Body of pancreas (tissue), 4 donors: ENCODE measurements at regions not wholly inside any gene's neighbourhood (a gene's known extent, or its start where the extent isn't known, plus 50 kb on each side); places are given as distances from the start of the nearest gene placed in this dataset.

ENCODE experiments used
- ATAC-seq: fragments of 150-250 bp; one replicate; pipeline ENCODE4 v1.9.1; 2016
- DNase-seq, 4 donors: peaks; one replicate each; pipeline ENCODE4 v3.0.0-alpha.2; 2019
- H3K27ac ChIP-seq, 4 donors: fragments of 200-600 bp; sonication (generic); 1 replicate in 3 of 4; 2 replicates in 1 of 4; pipeline versions ENCODE4 v1.5.1 to v1.6.1; 2016 to 2019; ENCODE audit warnings: mild to moderate bottlenecking in 1 of 4, mixed read lengths in 1 of 4, moderate library complexity in 1 of 4
- H3K27me3 ChIP-seq, 2 donors: fragments of 200-600 bp; sonication (generic); one replicate each; pipeline ENCODE4 v1.6.0; 2016; ENCODE audit warnings: mild to moderate bottlenecking in 1 of 2
- H3K36me3 ChIP-seq, 2 donors: fragments of 200-600 bp; sonication (generic); replicated peaks in 1 of 2; 2 replicates each; pipeline ENCODE4 v1.5.1; 2016; ENCODE audit warnings: low read depth in 2 of 2; ENCODE audit not compliant: insufficient read depth in 1 of 2
- H3K4me1 ChIP-seq: fragments of 200-600 bp; sonication (generic); one replicate; pipeline ENCODE4 v1.6.0; 2016
- H3K4me3 ChIP-seq, 2 donors: fragments of 200-600 bp; sonication (generic); 1 replicate in 1 of 2; 2 replicates in 1 of 2; pipeline ENCODE4 v1.5.1; 2016 to 2019
- H3K9me3 ChIP-seq, 3 donors: fragments of 200-600 bp; sonication (generic); 1 replicate in 2 of 3; 2 replicates in 1 of 3; pipeline ENCODE4 v1.5.1; 2016
- POLR2A ChIP-seq, 3 donors: fragments of 450-650 bp; IDR thresholded peaks; one replicate each; pipeline ENCODE4 v1.6.1; 2016; ENCODE audit warnings: antibody characterized with exemption in 3 of 3, mild to moderate bottlenecking in 2 of 3
- WGBS, 2 donors: methylation state at CpG; one replicate each; pipeline ENCODE4 v1.1.5; 2017; 5-methylcytosine and 5-hydroxymethylcytosine counted together
- intact Hi-C: fragments of 100-400 bp; cut with DNase I; formaldehyde crosslinking; loops from one replicate; pipeline ENCODE4 v1.15.1; 2023
- TF ChIP-seq, protein P1 (sequence below), 7 experiments: fragments of 450-650 bp in 4 of 7; fragments of 200-600 bp in 3 of 7; sonication (generic) in 3 of 7; IDR thresholded peaks; one replicate each; pipeline ENCODE4 v1.5.1; 2016 to 2019; ENCODE audit warnings: antibody characterized with exemption in 7 of 7

DNA sequence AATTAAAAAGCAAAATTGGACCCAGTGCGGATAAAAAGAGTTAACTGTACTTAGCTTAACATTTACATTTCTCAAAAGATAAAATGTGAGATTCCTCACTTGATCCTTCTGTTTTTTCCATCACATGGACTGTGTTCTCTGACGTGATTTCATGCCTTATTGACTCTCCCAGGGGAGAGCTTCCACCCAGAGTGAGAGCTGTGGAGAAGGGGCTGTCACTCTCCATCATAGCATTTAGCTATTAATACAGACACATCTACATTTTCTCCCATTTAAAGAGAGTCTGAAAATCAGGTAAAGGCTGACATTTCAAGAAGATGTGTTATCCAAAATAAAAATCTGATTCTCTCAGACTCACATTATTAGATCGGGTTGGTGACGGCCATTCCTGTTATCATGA lies 493.8 kb downstream of the FBXO15 start:
- Histone ChIP-seq H3K27me3 (no peaks in the 10 kb centered on the region), H3K27ac (no peak overlapping the region), H3K9me3 (no peaks in the 10 kb centered on the region), H3K4me1 (no peaks in the 10 kb centered on the region), H3K4me3 (no peak overlapping the region), H3K36me3 (no peaks in the 10 kb centered on the region)
- DNase-seq (no peak), ATAC-seq (no peak)
- TF ChIP-seq POLR2A (IDR thresholded peaks at IDR 0.05), result no peak
- TF ChIP-seq, protein P1, sequence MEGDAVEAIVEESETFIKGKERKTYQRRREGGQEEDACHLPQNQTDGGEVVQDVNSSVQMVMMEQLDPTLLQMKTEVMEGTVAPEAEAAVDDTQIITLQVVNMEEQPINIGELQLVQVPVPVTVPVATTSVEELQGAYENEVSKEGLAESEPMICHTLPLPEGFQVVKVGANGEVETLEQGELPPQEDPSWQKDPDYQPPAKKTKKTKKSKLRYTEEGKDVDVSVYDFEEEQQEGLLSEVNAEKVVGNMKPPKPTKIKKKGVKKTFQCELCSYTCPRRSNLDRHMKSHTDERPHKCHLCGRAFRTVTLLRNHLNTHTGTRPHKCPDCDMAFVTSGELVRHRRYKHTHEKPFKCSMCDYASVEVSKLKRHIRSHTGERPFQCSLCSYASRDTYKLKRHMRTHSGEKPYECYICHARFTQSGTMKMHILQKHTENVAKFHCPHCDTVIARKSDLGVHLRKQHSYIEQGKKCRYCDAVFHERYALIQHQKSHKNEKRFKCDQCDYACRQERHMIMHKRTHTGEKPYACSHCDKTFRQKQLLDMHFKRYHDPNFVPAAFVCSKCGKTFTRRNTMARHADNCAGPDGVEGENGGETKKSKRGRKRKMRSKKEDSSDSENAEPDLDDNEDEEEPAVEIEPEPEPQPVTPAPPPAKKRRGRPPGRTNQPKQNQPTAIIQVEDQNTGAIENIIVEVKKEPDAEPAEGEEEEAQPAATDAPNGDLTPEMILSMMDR (IDR thresholded peaks at IDR 0.05), result no peak
- whole genome bisulfite sequencing, 2 donors, result 67 to 68% methylated on average over 4 of the region's 4 CpGs
- intact Hi-C loops, result no loop called here

DNA sequence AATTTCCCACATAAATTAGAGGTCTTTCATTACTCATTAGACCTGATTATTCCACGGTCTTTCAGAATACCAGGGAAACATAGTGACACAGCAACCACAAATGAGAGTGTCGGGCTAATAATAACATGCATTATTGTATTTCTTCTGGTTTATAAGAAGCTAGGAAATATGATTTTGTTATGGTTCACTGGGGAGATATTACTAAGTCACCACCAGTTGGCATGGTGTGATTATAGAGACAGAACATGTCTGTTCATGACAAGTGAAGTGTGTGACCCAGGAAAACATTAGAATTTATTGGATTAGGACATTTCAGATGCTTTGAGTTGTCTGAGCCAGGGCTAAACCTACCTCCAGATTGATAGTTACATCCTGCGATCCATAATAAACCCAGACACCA lies 494.4 kb downstream of the FBXO15 start:
- Histone ChIP-seq H3K9me3 (no peaks in the 10 kb centered on the region), H3K27me3 (no peaks in the 10 kb centered on the region), H3K4me1 (no peaks in the 10 kb centered on the region), H3K27ac (no peak overlapping the region), H3K36me3 (no peaks in the 10 kb centered on the region), H3K4me3 (no peak overlapping the region)
- 57 to 69% methylated on average over 3 of the region's 3 CpGs for WGBS, 2 donors
- TF ChIP-seq, protein P1 (IDR thresholded peaks at IDR 0.05), result no peak
- TF ChIP-seq POLR2A (IDR thresholded peaks at IDR 0.05), result no peak
- intact Hi-C loops, result no loop called here
- DNase-seq (no peak), ATAC-seq (no peak)

DNA sequence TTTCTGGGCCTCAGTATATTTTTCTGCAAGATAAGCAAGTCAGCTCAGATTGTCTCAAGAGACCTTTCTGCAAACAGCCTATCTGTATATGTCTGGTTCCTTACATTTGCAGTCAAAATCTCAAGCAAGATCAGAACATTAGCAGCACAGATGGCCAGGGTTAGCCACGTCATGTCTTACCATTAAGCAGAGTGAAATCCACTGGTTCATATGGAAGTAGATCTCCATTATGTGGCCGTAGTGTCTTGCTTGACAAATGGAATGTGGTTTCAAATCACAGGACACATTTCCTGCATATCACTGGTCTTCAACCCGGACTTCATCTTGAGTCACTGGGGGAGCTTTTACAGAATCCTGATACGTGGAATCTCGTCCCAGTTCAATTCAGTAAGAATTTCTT lies 500.2 kb downstream of the FBXO15 start:
- Histone ChIP-seq H3K27ac (no peak overlapping the region), H3K9me3 (no peaks in the 10 kb centered on the region), H3K4me3 (no peak overlapping the region), H3K4me1 (no peaks in the 10 kb centered on the region), H3K36me3 (no peaks in the 10 kb centered on the region), H3K27me3 (no peaks in the 10 kb centered on the region)
- no peak for DNase-seq
- TF ChIP-seq, protein P1 (IDR thresholded peaks at IDR 0.05), result no peak
- no peak for TF ChIP-seq POLR2A (IDR thresholded peaks at IDR 0.05)
- WGBS, 2 donors, result 43 to 68% methylated on average over 5 of the region's 5 CpGs
- no peak for ATAC-seq
- intact Hi-C loops, result no loop called here

DNA sequence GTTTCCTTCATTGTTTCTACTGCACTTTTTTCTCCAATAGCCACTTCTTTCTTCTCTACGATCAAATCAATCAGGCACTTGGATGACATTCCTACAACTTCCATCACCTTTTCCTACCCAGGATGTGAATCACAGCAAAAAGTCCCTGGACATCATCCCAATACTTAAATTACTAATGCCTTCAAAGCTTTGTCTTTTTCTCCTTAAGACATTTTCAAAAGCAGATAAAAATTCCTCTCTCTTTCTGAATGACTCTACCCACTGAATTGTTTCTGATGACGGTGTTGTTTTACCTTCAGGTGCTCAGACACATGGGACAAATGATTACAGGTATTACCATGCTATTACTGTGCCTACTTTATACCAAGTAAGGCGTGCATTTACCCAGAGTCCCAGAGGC lies 500.9 kb downstream of the FBXO15 start:
- 41 to 50% methylated on average over 3 of the region's 3 CpGs for WGBS, 2 donors
- H3K27ac ChIP-seq, result no peak overlapping the region
- TF ChIP-seq, protein P1 (IDR thresholded peaks at IDR 0.05), result no peak

DNA sequence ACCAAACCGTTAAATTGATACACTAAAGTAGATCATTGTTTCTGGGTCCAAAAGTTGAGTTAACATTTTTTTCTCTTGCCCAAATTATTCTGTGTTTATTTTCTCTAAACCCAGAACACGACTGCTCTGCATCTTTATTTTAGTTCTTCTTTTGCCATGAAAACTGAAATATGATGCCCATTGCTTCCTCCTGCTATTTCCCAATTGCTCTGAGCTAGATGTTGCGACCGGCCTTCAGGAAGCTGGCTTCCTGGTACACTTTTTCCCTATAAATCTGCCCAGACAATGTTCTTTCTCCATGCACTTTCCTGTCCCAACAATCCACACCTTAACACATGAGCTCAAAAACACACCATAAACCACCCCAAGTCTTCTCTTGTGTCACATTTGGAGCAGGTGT lies 501.4 kb downstream of the FBXO15 start:
- Histone ChIP-seq H3K4me3 (no peak overlapping the region), H3K36me3 (no peaks in the 10 kb centered on the region), H3K9me3 (no peaks in the 10 kb centered on the region), H3K27me3 (no peaks in the 10 kb centered on the region), H3K4me1 (no peaks in the 10 kb centered on the region), H3K27ac (no peak overlapping the region)
- WGBS, 2 donors, result 39 to 45% methylated on average over 4 of the region's 4 CpGs
- intact Hi-C loops, result no loop called here
- TF ChIP-seq POLR2A (IDR thresholded peaks at IDR 0.05), result no peak
- TF ChIP-seq, protein P1 (IDR thresholded peaks at IDR 0.05), result no peak
- no peak for ATAC-seq
- DNase-seq, result no peak

More for the DNA sequence above, 500.9 kb downstream of the FBXO15 start:
- no peak overlapping the region for H3K4me3 ChIP-seq
- DNase-seq, result no peak
- H3K36me3 ChIP-seq, result no peaks in the 10 kb centered on the region
- H3K4me1 ChIP-seq, result no peaks in the 10 kb centered on the region
- no peaks in the 10 kb centered on the region for H3K27me3 ChIP-seq
- intact Hi-C loops, result no loop called here
- no peaks in the 10 kb centered on the region for H3K9me3 ChIP-seq
- ATAC-seq, result no peak
